SK-N-SH treated with all-trans-retinoic acid at 6 μM for 48 hours (cell line): ENCODE measurements at regions not wholly inside any gene's neighbourhood (a gene's known extent, or its start where the extent isn't known, plus 50 kb on each side); places are given as distances from the start of the nearest gene placed in this dataset.

ENCODE experiments used
- CREB5 ChIP-seq: fragments of 250-450 bp; sonication (Bioruptor Pico); IDR thresholded peaks from 2 replicates; pipeline ENCODE4 v1.5.1; 2020; ENCODE audit warnings: low read depth, mild to moderate bottlenecking, moderate library complexity
- PATZ1 ChIP-seq: fragments of 250-450 bp; sonication (Bioruptor Pico); IDR thresholded peaks from 2 replicates; pipeline ENCODE4 v1.8.0; 2020; ENCODE audit warnings: mild to moderate bottlenecking, moderate library complexity, borderline replicate concordance
- ZFP3 ChIP-seq: fragments of 250-450 bp; sonication (Bioruptor Pico); IDR thresholded peaks from 2 replicates; pipeline ENCODE4 v1.5.0; 2020; ENCODE audit warnings: mild to moderate bottlenecking, moderate library complexity

GRCh38 chr12:127400221-127400620 is 866.7 kb upstream of the TMEM132C start:
- TF ChIP-seq ZFP3 (no peak), PATZ1 (no peak), CREB5 (CRISPR knock-in tag) (no peak)
